ENCODE measurements at regions not wholly inside any gene's neighbourhood (a gene's known extent, or its start where the extent isn't known, plus 50 kb on each side); places are given as distances from the start of the nearest gene placed in this dataset.

DNA sequence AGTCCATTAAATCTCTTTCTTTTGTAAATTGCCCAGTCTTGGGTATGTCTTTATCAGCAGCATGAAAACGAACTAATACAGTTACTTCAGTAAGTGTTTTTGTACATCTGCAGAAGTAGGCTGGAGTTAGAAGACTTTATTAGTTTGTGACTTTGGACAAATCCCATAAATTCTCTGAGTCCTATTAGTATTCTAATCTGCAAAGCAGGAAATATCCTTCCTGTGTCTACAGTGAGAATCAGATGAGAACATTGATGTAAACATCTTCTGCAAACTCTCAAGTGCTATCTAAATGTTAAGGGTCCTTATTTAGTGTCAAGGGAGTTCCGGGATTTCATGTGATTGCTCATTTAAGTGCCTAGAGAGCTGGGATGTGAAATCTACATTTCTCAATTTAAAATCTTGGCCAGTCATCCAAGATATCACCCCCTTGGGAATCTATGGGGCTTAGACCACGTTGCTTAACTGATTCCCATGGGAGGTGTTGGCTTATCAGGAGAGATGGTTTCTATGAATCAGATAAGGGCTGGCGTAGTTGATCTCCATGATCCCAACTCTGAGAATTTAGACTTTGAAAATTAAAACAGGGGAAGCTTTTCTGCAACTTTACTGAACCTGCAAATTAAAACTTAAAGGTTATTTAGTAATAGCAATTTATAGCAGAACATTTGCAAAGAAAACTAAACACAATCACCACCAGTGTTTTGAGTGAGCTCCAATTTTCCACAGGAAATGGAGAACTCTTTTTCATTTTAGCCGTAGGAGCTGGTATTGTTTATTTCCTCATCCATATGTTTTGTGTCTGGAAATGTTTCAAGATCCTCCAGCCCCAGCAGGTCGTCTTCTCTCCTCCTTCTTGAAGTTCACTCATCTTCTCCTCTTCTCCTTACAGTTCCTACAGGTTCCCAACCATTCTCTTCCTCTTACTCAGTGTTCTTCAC lies 241.6 kb upstream of the CD180 start:
- ATAC-seq (ENCODE audit: insufficient number of reproducible peaks, low FRiP score, low read depth) (no peak), DNase-seq (ENCODE audit: low spot score) (no peak)
- H3K9me3 ChIP-seq = no peaks in the 10 kb centered on the region
- H3K27me3 ChIP-seq (replicated peaks; ENCODE audit: insufficient read depth) = no peaks in the 10 kb centered on the region
- TF ChIP-seq, protein P1, sequence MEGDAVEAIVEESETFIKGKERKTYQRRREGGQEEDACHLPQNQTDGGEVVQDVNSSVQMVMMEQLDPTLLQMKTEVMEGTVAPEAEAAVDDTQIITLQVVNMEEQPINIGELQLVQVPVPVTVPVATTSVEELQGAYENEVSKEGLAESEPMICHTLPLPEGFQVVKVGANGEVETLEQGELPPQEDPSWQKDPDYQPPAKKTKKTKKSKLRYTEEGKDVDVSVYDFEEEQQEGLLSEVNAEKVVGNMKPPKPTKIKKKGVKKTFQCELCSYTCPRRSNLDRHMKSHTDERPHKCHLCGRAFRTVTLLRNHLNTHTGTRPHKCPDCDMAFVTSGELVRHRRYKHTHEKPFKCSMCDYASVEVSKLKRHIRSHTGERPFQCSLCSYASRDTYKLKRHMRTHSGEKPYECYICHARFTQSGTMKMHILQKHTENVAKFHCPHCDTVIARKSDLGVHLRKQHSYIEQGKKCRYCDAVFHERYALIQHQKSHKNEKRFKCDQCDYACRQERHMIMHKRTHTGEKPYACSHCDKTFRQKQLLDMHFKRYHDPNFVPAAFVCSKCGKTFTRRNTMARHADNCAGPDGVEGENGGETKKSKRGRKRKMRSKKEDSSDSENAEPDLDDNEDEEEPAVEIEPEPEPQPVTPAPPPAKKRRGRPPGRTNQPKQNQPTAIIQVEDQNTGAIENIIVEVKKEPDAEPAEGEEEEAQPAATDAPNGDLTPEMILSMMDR (IDR thresholded peaks at IDR 0.05) = no peak
- H3K4me3 ChIP-seq = no peak overlapping the region
- no peak overlapping the region for H3K27ac ChIP-seq
- no peaks in the 10 kb centered on the region for H3K4me1 ChIP-seq (ENCODE audit: control insufficient read depth in 1 of 2, low read depth in 2 of 2)
- H3K36me3 ChIP-seq = no peaks in the 10 kb centered on the region

DNA sequence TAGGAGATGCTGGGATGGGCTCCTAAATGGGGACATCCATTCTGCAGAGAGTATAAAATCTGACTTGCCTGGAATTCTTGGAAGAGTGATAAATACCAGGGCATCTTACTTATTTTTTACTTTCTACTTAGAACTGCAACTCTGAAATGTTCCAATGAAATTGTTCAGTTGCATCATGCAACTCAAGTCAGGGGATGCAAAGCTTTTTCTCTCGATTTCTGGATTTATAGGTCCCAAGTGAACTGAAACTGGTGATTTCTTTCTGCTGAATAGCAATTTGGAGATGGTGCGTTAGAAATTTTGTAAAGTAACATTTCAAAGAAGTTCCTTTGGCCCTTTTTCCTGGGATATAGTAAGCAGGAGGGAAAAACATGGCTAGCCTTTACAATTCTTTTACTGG lies 238.4 kb upstream of the CD180 start:
- Histone ChIP-seq H3K27me3 (replicated peaks; ENCODE audit: insufficient read depth) (no peaks in the 10 kb centered on the region), H3K9me3 (no peaks in the 10 kb centered on the region), H3K27ac (no peak overlapping the region), H3K36me3 (no peaks in the 10 kb centered on the region), H3K4me1 (ENCODE audit: control insufficient read depth in 1 of 2, low read depth in 2 of 2) (no peaks in the 10 kb centered on the region), H3K4me3 (no peak overlapping the region)
- no peak for DNase-seq (ENCODE audit: low spot score)
- TF ChIP-seq, protein P1 (IDR thresholded peaks at IDR 0.05) = no peak
- no peak for ATAC-seq (ENCODE audit: insufficient number of reproducible peaks, low FRiP score, low read depth)

DNA sequence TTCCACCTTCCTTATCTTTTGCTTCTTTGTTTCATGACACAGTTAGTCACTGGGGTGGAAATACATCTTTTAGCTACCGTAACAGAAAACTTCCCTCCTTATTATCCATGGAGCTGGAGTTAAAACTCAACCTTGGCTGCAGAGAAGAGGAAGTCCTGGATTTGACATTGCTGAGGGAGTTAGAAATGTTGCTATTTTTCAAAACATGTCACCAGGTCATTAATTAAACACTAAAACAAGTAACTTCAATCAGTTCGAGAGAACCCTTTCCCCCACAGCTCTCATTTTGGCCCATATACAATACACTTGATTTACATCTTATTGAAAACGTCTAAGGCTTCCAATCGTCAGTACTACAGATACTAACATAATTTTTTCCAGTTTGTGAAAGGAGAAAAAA lies 237.9 kb upstream of the CD180 start:
- H3K9me3 ChIP-seq = no peaks in the 10 kb centered on the region

DNA sequence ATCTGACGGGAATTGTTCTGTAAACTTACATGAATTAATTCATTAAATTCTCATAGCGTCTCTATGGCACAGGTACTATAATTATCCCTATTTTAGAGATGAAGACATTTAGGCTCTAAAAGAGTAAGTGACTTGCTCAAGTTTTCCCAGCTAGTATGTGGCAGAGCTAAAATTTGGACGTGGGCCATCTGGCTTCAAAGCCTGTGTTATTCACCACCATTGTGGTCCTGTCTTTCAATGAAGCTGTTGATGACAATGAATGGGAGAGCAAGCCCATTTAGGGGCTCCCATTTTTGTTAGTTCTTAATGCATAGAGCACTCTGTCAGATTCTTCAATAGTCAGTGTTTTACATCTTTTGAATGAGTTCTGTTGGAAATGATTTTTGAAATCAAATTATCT lies 236.0 kb upstream of the CD180 start:
- H3K27me3 ChIP-seq (replicated peaks; ENCODE audit: insufficient read depth) = no peaks in the 10 kb centered on the region
- no peak for ATAC-seq (ENCODE audit: insufficient number of reproducible peaks, low FRiP score, low read depth)
- no peak overlapping the region for H3K4me3 ChIP-seq

More for the DNA sequence above, 237.9 kb upstream of the CD180 start:
- no peak overlapping the region for H3K4me3 ChIP-seq
- H3K4me1 ChIP-seq (ENCODE audit: control insufficient read depth in 1 of 2, low read depth in 2 of 2) = no peaks in the 10 kb centered on the region
- H3K27ac ChIP-seq = no peak overlapping the region
- no peaks in the 10 kb centered on the region for H3K36me3 ChIP-seq
- ATAC-seq (ENCODE audit: insufficient number of reproducible peaks, low FRiP score, low read depth) (no peak), DNase-seq (ENCODE audit: low spot score) (no peak)
- H3K27me3 ChIP-seq (replicated peaks; ENCODE audit: insufficient read depth) = no peaks in the 10 kb centered on the region
- TF ChIP-seq, protein P1 (IDR thresholded peaks at IDR 0.05) = no peak

DNA sequence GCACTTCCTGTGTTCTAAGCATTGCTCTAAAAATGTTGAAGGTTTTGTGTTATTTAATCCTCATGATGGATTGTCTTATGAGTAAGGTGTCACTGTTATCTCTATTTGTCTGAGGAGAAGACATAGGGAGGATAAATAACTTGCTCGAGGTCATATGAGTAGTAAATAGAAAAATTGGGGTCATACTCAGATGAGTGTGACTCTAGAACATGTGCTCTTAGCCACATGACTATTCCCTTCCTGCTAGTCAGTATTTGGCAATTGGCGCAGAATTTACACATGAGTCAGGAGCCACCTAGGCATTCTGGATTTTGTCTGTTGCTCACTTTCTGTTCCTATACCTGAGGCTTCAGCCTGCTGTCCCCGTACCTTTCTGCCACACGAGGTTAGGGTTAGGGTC lies 234.6 kb upstream of the CD180 start:
- H3K36me3 ChIP-seq = no peaks in the 10 kb centered on the region
- H3K9me3 ChIP-seq = no peaks in the 10 kb centered on the region
- TF ChIP-seq, protein P1 (IDR thresholded peaks at IDR 0.05) = no peak
- no peak overlapping the region for H3K27ac ChIP-seq
- DNase-seq (ENCODE audit: low spot score) (no peak), ATAC-seq (ENCODE audit: insufficient number of reproducible peaks, low FRiP score, low read depth) (no peak)
- H3K27me3 ChIP-seq (replicated peaks; ENCODE audit: insufficient read depth) = no peaks in the 10 kb centered on the region
- no peak overlapping the region for H3K4me3 ChIP-seq
- no peaks in the 10 kb centered on the region for H3K4me1 ChIP-seq (ENCODE audit: control insufficient read depth in 1 of 2, low read depth in 2 of 2)

More for the DNA sequence above, 236.0 kb upstream of the CD180 start:
- Histone ChIP-seq H3K4me1 (ENCODE audit: control insufficient read depth in 1 of 2, low read depth in 2 of 2) (no peaks in the 10 kb centered on the region), H3K36me3 (no peaks in the 10 kb centered on the region), H3K27ac (no peak overlapping the region), H3K9me3 (no peaks in the 10 kb centered on the region)
- DNase-seq (ENCODE audit: low spot score) = no peak
- TF ChIP-seq, protein P1 (IDR thresholded peaks at IDR 0.05) = no peak
